Uterus (tissue), 3 donors: ENCODE measurements at regions not wholly inside any gene's neighbourhood (a gene's known extent, or its start where the extent isn't known, plus 50 kb on each side); places are given as distances from the start of the nearest gene placed in this dataset.

Source experiments
- DNase-seq, 2 donors: peaks; one replicate each; pipeline ENCODE4 v3.0.0-alpha.2; 2019 to 2020
- H3K27ac ChIP-seq, 2 donors: fragments of 200-600 bp; sonication (generic); 1 replicate in 1 of 2; 2 replicates in 1 of 2; pipeline ENCODE4 v1.5.1; 2016 to 2018
- H3K27me3 ChIP-seq, 2 donors: fragments of 200-600 bp; sonication (generic); one replicate each; pipeline ENCODE4 v1.5.1; 2018 to 2019; ENCODE audit warnings: control low read depth in 1 of 2
- H3K36me3 ChIP-seq, 2 donors: fragments of 200-600 bp; sonication (generic); one replicate each; pipeline ENCODE4 v1.5.1; 2019; ENCODE audit warnings: control low read depth in 1 of 2
- H3K4me1 ChIP-seq, 2 donors: fragments of 200-600 bp; sonication (generic); one replicate each; pipeline ENCODE4 v1.5.1; 2018 to 2019; ENCODE audit warnings: control low read depth in 1 of 2
- H3K4me3 ChIP-seq, 2 donors: fragments of 200-600 bp; sonication (generic); 1 replicate in 1 of 2; 2 replicates in 1 of 2; pipeline ENCODE4 v1.5.1; 2018 to 2019; ENCODE audit warnings: mild to moderate bottlenecking in 1 of 2
- H3K9me3 ChIP-seq, 2 donors: fragments of 200-600 bp; sonication (generic); one replicate each; pipeline ENCODE4 v1.5.1; 2019; ENCODE audit warnings: control low read depth in 1 of 2
- CTCF ChIP-seq, 4 experiments: fragments of 200-600 bp in 2 of 4; fragments of 450-650 bp in 2 of 4; sonication (generic) in 2 of 4; IDR thresholded peaks; one replicate each; pipeline ENCODE4 v1.5.1; 2016 to 2019; ENCODE audit warnings: antibody characterized with exemption in 4 of 4, mild to moderate bottlenecking in 2 of 4, moderate library complexity in 1 of 4
- POLR2A ChIP-seq, 2 donors: fragments of 450-650 bp; IDR thresholded peaks; one replicate each; pipeline ENCODE4 v1.6.1; 2016; ENCODE audit warnings: antibody characterized with exemption in 2 of 2, mild to moderate bottlenecking in 1 of 2, moderate library complexity in 1 of 2
- intact Hi-C: fragments of 100-400 bp; cut with DNase I; formaldehyde crosslinking; loops from one replicate; pipeline ENCODE4 v1.15.1; 2023; ENCODE audit warnings: low total_unique reads
- donor health status: DM: yes; HTN: yes; CAD: no.

GRCh38 chr14:22477569-22478194, 111.3 kb downstream of the DAD1 start:
- Histone ChIP-seq H3K27ac (peak overlapping the region; percentile 22 to 60), H3K36me3 (no peaks in the 10 kb centered on the region), H3K4me1 (peaks cover 9% of the 10 kb centered on the region in 2 donors), H3K4me3 (no peak overlapping the region), H3K27me3 (no peaks in the 10 kb centered on the region), H3K9me3 (no peaks in the 10 kb centered on the region)
- intact Hi-C loops, result loop anchor here (10.0 kb wide), 1 partner anchor 83 kb away; no protein-coding TSS in a partner anchor
- TF ChIP-seq CTCF (IDR thresholded peaks at IDR 0.05) (no peak), POLR2A (IDR thresholded peaks at IDR 0.05) (no peak)
- no peak for DNase-seq

DNA sequence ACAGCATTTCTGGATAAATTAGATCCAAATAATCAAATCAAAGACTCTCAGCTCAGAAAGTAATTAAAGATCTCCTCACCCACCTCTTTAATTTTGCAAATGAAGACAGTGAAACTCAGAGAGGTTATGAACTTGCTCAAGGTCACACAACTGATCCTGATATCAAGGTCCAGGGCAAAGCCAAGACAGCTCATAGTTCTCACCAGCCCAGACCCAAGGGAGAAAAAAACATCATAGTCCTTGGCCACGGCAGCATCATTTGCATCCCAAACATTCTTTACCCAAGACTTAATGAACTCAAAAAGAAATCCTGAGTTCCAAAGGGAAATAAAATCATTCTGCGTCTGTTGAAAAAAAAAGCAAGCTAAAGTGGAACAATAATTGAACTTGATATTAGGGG, 112.1 kb downstream of the DAD1 start:
- Histone ChIP-seq H3K27me3 (no peaks in the 10 kb centered on the region), H3K4me3 (no peak overlapping the region), H3K27ac (peak overlapping the region; percentile 22 to 60), H3K36me3 (no peaks in the 10 kb centered on the region), H3K4me1 (peaks cover 9% of the 10 kb centered on the region in 2 donors), H3K9me3 (no peaks in the 10 kb centered on the region)
- DNase-seq, result no peak
- TF ChIP-seq POLR2A (IDR thresholded peaks at IDR 0.05), result no peak
- no peak for TF ChIP-seq CTCF (IDR thresholded peaks at IDR 0.05)
- intact Hi-C loops, result loop anchor here (10.0 kb wide), 1 partner anchor 82 kb away; no protein-coding TSS in a partner anchor

DNA sequence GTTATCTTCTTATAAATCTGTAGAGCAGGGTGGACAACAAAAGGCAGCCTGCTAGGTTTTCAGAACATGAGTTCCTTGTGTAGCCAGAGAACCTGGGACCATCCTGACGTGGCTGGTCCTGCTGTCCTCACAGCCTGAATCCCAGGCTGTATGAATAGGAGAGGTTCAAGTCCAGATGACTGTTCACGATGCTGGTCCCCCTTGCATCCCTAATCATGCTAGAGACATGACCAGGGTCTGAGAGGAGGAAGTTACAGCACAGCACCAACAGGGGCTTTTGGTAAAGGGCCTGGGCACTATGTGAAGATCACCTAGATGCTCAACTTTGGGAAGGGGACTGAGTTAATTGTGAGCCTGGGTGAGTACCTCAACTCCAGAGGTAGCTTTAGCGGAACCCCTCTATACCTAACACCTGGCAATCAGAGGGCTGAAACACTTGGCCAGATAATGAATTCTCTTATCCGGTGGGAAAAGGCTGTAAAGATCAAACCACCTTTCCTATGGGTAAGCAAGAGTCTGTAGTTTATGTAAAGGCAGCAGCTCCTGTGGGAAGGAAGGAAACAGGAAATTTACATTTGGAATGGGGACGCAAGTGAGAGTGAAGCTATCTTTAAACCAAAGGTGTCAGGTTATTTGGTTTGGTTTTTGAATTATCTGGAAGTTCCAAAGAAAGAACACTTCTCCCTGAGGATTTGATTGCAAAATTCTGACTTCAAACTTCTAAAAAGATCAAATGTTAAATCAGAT, 112.8 kb downstream of the DAD1 start:
- Histone ChIP-seq H3K4me3 (no peak overlapping the region), H3K27ac (peak overlapping the region; percentile 14 to 60), H3K4me1 (peaks cover 9% of the 10 kb centered on the region in 2 donors), H3K27me3 (no peaks in the 10 kb centered on the region), H3K9me3 (no peaks in the 10 kb centered on the region), H3K36me3 (no peaks in the 10 kb centered on the region)
- intact Hi-C loops, result loop anchor here (10.0 kb wide), 1 partner anchor 81 kb away; no protein-coding TSS in a partner anchor
- no peak for DNase-seq
- TF ChIP-seq POLR2A (IDR thresholded peaks at IDR 0.05), result no peak
- no peak for TF ChIP-seq CTCF (IDR thresholded peaks at IDR 0.05)

- no peak for DNase-seq
- no peak overlapping the region for H3K4me3 ChIP-seq
- intact Hi-C loops, result loop anchor here (10.0 kb wide), 1 partner anchor 81 kb away; no protein-coding TSS in a partner anchor
- no peaks in the 10 kb centered on the region for H3K9me3 ChIP-seq
- peak overlapping the region in 1 of 2 donors; percentile 56 for H3K27ac ChIP-seq
- TF ChIP-seq POLR2A (IDR thresholded peaks at IDR 0.05) (no peak), CTCF (IDR thresholded peaks at IDR 0.05) (no peak)
- H3K36me3 ChIP-seq, result no peaks in the 10 kb centered on the region
- peaks cover 9% of the 10 kb centered on the region in 2 donors for H3K4me1 ChIP-seq
- no peaks in the 10 kb centered on the region for H3K27me3 ChIP-seq
Observed at GRCh38 chr14:22475381-22475780, 113.6 kb downstream of the DAD1 start.
